NCI-H2029 (cell line): ENCODE measurements at regions not wholly inside any gene's neighbourhood (a gene's known extent, or its start where the extent isn't known, plus 50 kb on each side); places are given as distances from the start of the nearest gene placed in this dataset.

Experiments
- DNase-seq: peaks from one replicate; lab custom pipeline; 2025; lab: John Stamatoyannopoulos, UW

- no peak for DNase-seq
Measured at GRCh38 chr2:138841459-138841858, 61.3 kb upstream of the NXPH2 start.

DNA sequence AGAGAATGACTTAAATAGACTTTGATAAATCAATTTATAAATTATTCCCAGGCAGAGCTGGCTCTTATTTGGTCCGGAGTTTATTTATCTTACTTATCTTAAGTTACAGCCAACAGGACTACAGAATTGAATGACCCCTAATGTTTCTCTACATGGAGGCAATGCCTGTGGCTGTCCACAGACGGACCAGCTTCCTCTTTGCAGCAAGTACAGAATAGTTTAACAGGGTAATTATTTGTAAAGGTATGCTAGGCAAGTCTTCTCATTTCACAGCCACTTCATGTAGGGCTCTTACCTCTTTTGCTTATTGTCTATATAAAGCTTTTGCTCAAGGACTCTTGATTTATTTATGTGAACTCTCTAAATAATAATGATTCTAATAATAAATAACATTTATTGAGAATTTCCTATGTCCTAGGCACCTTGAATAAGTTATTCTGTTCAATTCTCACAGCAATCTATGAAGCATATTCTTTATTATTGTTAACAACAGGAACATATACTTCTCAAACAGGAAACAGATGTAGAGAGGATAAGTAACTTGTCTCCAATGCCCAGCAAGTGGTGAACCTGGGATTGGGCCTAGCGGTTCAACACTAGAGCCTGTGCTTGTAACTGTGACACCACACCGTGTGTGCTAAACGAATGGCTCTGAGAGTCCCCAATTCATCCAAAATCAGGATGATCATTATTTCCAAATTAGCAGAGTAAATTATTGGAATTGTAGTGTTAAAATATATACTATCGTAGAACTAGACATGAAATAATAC lies 58.8 kb upstream of the NXPH2 start:
- no peak for DNase-seq

DNA sequence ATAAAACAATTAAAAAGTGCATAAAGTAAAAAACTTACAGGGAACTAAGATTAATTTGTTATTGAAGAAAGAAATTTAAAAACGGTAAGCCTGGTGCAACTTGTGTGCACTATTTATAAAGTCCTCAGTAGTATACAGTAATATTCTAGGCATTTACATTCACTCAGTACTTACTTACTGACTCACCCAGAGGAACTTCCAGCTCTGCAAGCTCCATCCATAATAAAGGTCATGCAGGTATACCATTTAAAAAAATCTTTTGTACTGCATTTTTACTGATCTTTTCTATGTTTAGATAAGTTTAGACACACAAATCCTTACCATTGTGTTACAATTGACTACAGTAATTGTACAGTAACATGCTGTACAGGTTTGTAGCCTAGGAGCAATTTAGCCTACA lies 51.5 kb upstream of the NXPH2 start:
- no peak for DNase-seq

GRCh38 chr2:138831154-138831553 lies 51.0 kb upstream of the NXPH2 start:
- DNase-seq, result no peak

DNA sequence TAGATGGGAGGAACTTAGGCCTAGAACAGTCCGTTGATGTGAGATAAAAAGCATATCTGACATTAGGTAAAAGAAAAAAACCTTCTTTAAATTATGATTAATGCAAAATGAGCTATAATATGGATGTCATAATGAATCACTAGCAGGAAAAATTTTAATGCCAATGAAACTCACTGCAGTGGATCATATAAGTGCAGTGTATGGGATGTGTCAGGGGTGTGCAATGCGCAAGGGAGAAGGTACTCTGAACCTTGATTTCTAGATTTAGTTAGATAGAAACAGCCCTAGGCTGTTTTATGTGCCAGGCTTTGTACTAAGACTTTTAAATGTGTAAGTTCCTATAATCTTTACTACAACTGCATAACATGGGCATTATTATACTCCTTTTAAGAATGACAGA lies 50.4 kb upstream of the NXPH2 start:
- no peak for DNase-seq
